HG02970 (cell line): ENCODE measurements at regions not wholly inside any gene's neighbourhood (a gene's known extent, or its start where the extent isn't known, plus 50 kb on each side); places are given as distances from the start of the nearest gene placed in this dataset.
"Not testable (repeated sequence)": the region's sequence is repeated elsewhere in the genome, so short reads cannot be mapped to it uniquely, and the experiment has no call there.

Experiments
- ATAC-seq: cut with Tn5 transposase; IDR thresholded peaks from one replicate; pipeline ENCODE4 v1.9.1; 2021; ENCODE audit warnings: mild to moderate bottlenecking, moderate library complexity, moderate number of reproducible peaks; ENCODE audit not compliant: unreplicated experiment, low FRiP score

DNA sequence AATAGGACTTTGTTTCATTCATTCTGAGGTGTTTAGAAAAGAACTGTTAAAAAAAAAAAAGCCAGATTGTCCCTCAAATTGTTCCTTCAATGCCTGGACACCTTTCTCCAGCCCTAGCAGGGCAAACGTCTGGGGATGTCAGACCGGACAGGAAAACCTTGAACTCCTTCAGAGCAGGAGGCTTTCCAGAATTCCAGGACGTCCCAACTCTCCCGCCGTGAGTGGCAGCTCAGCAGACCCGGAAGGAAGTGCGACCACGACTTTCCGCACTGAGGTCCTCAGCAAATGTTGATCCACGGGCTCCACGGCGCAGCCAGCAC lies 139.1 kb downstream of the DLL1 start:
- no peak for ATAC-seq

DNA sequence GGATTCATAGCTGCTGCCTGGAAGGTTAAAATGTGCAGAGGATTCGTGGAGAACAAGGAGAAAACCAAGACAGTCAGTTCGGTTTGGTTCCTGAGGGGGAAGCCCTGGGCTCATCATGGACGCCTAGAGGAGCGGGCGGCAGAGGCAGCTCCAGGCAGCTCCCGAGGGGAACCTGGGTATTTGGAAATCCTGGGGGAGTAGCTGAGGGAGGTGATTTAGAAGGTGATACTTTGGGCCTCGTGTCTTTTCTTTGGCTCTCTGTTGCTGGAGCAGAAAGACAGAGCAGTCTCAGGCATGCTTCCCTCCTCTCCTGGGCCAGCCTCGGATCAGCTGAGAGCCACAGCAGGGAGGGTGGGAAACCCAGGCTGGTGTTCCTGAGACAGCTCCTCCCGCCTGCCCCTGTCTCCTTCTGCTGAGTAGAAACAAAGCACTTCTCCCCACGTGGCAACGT lies 139.5 kb downstream of the DLL1 start:
- ATAC-seq, result no peak

DNA sequence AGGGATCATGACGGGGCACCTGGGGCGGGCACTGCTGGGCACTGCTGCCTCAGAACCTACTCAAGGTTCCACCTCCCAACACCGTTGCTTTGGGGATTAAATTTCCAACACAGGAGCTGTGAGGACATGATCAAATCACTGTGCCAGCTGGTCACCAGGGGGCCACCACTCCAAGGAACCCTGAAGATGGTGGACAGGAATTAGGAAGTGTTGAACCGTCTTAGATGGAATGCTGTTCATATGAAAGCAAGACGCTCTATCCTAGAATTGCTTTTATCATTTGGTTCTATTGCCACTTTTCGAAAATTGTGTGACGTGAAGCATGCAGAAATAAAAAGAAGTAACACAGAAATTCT lies 140.3 kb downstream of the DLL1 start:
- no peak for ATAC-seq

DNA sequence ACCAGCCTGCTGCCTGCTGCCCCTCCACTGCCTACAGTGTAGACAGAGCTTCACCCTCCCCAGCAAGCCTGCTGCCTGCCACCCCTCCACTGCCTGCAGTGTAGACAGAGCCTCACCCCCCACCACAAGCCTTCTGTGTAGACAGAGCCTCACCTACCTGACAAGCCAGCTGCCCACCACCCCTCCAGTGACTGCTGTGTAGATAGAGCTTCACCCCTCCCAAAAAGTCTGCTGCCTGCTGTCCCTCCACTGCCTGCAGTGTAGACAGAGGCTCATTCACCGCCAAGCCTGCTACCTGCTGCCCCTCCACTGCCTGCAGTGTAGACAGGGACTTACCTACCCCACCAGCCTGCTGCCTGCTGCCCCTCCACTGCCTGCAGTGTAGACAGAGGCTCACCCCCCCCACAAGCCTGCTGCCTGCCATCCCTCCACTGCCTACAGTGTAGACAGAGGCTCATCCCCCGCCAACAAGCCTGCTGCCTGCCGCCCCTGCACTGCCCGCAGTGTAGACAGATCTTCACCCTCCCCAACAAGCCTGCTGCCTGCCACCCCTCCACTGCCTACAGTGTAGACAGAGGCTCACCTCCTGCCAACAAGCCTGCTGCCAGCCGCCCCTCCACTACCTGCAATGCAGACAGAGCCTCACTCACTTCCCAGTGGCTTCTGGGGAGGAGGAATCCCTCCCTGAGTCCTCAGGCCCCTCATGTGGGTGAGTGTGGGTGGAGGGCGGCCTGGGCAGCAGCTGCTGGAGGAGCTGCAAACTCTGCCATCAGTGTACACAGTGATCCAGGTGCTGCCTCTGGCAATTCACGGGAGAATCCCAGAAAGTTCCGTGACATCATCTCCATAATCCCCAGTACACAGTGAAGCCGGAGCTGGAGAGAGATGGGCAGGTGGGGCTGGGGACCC lies 140.9 kb downstream of the DLL1 start:
- ATAC-seq, result no peak

DNA sequence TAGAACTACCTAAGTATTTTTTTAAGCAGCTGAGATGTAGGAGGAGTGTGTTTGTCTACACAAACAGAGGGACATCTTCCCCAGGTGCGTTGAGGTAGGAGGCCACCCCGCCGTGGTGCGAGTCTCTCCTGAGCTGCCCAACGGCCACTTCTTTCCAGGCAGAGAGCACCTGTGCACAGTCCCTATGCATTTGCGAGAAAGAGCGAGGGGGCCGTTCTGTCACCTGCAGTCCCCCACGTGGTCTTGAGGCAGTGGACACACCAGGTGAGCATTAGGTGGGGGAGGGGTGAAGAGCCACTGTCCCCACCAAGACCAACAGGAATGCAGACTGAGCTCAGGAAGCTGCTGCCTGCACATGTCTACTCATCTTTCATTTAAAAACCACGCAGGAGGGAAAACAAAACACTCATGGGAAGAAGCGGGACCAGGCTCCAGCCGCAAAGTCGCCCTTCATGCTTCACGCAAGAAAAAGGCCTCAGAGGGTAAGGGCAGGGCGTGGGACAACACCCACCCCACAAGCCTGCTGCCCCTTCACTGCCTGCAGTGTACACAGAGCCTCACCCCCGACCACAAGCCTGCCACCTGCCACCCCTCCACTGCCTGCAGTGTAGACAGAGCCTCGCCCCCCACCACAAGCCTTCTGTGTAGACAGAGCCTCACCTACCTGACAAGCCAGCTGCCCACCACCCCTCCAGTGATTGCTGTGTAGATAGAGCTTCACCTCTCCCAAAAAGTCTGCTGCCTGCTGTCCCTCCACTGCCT lies 142.0 kb downstream of the DLL1 start:
- ATAC-seq, result no peak

DNA sequence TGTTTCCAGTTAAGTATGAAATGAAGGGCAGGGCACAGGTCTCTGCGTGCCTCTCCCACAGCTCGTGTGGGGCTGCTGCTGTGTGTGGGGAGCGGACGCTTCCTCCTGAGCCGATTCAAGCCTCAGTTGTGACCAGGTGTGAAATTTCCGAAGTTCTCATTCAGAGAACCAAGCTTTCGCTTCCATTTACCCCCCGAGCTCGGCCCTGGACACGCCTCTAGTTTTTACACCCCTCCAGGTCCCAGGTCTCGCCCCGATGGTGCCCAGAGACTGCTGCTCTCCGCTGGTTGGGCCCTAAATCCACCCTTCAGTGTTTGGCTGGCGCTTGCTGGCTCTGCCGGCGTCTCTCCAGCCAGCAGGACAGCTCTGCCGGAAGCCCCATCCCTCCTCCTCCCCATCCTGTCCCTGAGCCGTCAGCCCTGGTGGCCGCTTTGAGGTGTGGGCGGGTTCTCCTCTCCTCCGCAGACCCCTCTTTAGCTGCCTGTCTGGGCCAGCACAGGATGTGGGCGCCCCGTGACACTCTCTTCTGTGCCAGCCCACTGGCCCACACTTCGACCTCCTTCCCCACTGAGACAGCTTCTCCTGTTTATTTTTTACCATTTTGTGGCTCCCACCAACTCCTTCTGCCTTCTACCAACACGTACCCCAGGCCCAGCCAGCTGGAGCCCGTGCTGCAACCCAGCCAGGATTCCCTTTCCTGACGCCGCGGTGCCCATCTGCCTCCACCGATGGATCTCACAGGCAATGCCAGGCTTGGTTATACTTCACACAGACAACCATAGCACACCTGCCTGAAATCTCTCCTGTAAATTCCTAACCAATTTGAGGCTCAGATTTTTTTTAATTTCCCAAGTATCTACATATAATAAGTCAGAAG lies 142.8 kb downstream of the DLL1 start:
- ATAC-seq, result no peak

DNA sequence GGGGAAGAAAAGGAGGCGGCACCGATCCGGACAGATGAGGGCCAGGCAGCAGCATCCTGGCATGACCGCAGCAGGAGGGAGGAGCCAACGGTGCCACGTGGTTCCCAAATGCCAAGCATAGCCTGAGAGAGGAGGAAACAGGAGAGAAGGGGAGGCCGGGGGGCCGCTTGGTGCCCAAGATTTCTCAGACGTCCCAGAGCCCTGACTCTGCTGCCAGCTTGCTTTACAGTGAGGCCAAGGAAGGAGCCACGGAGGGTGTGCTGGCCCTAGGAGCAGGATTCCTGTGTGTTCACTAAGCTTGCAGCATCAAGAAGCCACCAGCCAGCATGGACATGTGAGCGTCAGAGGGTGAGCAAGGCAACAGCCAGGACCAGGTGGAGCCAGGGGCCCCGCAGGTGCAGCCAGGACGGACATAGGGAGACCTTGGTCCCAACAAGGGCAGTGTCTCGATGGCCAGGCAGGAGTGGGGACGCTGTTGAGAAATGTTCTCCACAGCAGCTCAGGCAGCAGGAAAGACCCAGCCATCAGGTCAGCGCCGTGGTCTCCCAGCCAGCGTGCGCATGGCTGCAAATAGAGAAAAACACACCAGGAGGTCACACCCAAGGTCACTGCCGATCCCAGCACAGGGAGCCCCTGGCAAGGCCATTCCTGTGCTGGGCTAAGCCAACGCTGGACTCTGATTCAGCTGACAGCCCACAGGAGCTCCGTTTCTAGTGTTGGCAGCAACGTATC lies 143.7 kb downstream of the DLL1 start:
- no peak for ATAC-seq

DNA sequence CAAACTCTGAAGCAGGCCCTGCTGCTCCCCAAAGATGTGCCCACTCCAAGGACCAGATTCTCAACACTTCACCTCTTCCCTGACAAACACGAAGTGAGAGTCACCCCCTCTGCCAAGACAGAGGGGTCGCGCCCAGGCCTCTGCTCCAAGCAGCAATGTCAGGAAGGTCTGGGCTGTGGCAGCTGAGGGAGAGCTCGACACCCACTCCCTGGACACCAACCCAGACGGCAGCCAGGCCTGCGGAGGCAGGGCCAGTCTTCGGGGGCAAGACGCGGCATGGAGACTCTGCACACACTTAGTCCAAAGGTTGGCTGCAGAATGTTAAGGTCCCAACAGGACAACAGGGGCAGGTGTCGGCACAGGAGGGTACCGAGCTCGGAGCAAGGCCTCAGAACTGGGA lies 144.2 kb downstream of the DLL1 start:
- no peak for ATAC-seq

DNA sequence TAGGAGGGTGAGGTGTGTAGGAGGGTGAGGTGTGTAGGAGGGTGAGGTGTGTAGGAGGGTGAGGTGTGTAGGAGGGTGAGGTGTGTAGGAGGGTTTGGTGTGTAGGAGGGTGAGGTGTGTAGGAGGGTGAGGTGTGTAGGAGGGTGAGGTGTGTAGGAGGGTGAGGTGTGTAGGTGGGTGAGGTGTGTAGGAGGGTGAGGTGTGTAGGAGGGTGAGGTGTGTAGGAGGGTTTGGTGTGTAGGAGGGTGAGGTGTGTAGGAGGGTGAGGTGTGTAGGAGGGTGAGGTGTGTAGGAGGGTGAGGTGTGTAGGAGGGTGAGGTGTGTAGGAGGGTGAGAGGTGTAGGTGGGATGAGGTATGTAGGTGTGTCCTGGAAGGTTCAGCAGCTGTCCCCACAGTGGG lies 144.7 kb downstream of the DLL1 start:
- not testable (repeated sequence) for ATAC-seq

DNA sequence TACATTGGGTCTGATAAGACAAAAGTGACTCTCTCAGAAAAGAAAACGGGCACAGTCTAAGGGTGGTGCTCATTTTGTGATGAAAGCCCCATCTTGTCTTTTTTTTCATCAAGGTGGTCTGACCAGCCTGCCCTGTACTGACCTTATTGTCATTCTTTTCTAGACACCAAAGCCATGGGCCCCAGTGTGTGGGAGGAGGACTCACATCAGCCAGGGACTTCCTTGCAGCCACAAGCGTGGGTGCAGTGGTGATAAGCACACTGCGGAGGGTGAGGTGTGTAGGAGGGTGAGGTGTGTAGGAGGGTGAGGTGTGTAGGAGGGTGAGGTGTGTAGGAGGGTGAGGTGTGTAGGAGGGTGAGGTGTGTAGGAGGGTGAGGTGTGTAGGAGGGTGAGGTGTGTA lies 145.2 kb downstream of the DLL1 start:
- not testable (repeated sequence) for ATAC-seq

DNA sequence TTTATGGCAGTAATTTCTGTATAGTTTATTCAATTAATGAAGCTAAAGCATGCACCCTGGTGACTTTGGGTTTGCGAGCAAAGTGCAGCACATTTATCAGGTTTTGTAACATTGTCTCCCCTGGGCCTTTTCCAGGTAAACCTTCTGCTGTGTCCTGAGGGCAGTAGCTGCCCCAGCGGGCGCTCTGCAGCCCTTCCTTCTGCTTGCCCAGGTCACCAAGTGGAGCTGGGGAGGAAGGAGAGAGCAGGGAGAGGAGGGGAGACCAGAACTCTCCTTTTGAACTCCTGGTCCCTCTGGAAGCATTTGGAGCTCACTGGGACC lies 145.6 kb downstream of the DLL1 start:
- ATAC-seq, result no peak

DNA sequence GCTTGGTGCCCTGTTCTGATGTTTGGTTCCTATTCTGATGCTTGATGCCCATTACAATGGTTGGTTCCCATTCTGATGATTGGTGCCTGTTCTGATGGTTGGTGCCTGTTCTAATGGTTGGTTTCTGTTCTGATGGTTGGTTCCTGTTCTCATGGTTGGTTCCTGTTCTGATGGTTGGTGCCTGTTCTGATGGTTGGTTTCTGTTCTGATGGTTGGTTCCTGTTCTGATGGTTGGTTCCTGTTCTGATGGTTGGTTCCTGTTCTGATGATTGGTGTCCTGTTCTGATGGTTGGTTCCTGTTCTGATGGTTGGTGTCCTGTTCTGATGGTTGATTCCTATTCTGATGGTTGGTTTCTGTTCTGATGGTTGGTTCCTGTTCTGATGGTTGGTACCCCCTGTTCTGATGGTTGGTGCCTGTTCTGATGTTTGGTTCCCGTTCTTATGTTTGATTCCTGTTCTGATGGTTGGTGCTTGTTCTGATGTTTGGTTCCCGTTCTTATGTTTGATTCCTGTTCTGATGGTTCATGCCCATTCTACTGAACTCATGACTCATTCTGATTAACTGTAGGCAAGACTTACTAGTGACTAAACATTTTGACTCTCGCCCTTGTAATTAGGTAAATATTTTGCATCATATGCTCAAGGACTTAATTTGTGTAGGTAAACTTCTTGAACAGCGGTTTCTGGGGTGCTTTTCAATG lies 146.2 kb downstream of the DLL1 start:
- ATAC-seq, result no peak

DNA sequence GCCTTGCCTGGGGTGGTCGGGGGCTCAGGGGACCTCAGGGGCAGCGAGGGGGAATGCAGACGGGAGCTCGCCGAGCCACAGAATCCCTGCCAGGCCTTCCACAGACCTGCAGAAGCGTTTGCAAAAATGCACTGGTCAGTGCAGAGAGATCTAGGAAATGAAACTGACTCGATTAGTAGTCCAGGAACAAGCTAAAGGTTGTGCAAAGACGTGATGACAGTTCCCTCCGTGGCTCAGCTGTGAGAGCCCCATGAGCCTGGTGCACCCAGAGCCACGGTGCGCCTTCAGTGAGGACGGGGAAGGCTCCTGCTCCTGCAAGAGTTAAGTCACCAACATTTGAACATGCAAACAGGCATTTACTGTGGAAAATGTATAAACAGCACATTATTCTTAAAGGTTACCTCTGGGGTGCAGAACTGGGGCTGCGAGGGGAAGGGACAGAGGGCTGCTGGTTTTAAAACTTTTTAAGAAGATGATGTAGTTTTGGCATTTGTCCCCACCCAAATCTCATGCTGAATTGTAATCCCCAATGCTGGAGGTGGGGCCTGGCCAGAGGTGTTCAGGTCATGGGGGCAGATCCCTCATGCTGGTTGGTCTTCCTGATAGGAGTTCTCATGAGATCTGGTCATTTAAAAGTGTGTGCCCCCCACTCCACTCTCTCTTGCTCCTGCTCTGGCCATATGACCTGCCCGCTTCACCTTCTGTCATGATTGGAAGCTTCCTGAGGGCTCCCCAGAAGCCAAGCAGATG lies 147.3 kb downstream of the DLL1 start:
- no peak for ATAC-seq

DNA sequence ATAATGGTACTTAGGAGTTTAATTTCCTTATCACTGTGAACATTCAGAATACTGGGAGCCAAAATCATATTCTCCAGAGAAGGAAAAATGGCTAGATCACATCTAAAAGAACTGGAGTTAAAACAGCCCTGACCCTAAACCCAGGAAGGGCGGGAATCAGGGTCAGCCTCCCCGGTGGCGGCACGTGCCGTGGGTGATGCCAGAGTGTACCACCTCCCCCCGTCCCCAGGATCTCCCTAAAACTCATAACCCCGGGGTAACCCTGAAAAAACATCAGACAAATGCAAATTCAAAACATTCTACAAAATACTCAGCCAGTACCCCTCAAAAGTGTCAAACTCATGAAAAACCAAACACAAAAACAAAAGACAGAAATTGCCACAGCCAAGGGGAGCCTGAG lies 148.3 kb downstream of the DLL1 start:
- ATAC-seq, result no peak

DNA sequence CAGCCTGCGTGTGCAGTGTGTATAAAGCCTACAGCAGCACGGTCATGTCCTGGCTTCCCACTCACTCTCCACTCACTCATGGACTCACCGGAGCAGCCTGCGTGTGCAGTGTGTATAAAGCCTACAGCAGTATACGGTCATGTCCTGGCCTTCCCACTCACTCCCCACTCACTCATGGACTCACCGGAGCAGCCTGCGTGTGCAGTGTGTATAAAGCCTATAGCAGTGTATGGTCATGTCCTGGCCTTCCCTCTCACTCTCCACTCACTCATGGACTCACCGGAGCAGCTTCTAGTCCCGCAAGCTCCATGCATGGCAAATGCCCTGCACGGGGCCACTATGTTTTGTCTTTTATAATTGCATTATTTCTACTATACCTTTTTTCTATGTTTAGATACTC lies 149.8 kb downstream of the DLL1 start:
- not testable (repeated sequence) for ATAC-seq

DNA sequence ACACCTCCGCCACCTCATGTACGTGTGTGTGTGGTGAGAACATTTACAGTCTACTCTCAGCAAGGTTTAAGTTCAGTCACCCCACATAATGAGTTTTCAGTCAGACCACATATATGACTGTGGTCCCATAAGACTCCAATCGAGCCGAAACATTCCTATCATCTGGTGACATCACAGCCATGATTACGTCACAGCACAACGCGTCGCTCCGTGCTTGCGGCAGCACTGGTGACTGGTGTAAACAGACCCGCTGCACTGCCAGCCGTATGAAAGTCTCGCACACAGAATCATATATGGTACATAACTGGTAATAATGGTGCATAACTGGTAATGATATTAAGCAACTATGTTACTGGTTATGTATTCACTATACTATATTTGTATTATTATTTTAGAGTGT lies 150.7 kb downstream of the DLL1 start:
- ATAC-seq, result no peak

DNA sequence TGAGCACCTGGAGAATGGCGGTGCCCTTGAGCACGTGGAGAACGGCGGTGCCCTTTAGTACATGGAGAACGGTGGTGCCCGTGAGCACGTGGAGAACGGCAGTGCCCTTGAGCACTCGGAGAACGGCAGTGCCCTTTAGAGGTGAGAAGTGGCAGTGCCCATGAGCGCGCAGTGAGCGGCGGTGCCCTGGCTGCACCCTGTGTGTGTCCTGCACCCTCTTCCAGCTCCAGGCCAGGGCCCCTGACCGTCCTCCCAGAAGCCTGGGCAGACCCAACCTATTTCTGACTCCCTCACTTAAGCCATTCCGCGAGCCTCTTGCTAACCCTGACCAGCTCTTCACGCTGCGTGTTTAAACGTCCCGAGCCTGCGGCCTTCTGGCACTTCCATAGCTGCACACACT lies 151.3 kb downstream of the DLL1 start:
- no peak for ATAC-seq

DNA sequence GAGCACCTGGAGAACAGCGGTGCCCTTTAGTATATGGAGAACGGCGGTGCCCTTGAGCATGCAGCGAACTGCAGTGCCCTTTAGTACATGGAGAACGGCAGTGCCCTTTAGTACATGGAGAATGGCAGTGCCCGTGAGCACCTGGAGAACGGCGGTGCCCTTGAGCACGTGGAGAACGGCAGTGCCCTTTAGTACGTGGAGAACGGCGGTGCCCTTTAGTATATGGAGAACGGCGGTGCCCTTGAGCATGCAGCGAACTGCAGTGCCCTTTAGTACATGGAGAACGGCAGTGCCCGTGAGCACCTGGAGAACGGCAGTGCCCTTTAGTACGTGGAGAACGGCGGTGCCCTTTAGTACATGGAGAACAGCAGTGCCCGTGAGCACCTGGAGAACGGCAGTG lies 151.8 kb downstream of the DLL1 start:
- ATAC-seq, result not testable (repeated sequence)
